GOT3 (cell line): ENCODE measurements at regions not wholly inside any gene's neighbourhood (a gene's known extent, or its start where the extent isn't known, plus 50 kb on each side); places are given as distances from the start of the nearest gene placed in this dataset.

Experiments used
- DNase-seq: peaks from one replicate; lab custom pipeline; 2025; ENCODE audit warnings: mixed read lengths; lab: John Stamatoyannopoulos, UW

DNA sequence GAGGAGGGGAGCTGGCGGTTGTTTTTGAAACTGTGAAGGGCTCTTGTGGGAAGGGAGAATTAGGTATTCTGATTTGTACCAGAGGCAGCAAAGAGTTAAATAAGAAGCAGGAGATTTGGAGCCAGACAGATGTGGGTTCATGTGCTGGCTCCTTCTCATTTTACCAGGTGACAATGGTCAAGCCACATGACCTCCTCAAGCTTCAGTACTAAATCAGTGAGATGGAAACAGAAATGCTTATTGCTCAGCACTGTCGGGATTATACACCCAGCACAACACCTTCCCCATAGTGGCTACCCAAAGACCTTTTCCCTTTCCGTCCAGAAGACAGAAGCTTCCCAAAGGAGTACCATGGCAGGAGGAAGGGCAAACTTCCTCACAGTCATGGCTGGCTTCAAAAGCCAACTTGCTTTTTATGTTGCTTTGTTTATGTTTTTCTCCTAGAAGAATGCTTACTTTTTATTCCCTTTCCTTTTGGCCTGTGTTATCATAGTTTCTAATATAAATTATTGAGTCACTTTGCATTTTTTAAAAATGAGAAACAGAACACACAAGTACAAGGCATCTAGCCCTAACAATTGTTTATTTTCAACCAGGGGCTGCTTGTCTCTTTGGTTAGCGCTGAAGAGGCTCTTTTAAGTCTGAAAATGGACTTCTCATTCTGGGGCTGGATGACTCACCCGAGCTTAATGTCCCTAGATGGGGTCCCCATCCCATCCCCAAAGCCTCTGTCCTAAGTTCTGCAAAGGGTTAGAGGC is 181.5 kb upstream of the ZBED5 start:
- DNase-seq, result no peak

DNA sequence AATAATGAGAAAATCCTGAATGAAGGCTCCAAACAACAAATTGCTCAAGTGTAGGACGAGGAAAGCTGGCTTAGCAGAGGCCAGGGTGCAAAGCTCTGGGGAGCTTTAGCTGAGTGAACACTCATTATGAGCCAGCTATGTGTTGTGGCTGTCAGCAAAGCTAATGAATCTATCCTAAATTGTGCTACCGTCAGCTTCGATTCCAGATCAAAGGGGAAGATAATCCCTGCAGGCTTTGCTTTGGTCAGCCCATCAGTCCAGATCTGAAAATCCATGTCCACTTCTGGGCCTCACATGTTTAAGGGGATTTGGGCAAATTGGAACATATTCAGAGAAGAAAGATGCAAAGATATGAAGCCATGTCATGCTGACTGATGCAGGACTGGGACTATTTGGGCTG is 180.9 kb upstream of the ZBED5 start:
- DNase-seq, result no peak

DNA sequence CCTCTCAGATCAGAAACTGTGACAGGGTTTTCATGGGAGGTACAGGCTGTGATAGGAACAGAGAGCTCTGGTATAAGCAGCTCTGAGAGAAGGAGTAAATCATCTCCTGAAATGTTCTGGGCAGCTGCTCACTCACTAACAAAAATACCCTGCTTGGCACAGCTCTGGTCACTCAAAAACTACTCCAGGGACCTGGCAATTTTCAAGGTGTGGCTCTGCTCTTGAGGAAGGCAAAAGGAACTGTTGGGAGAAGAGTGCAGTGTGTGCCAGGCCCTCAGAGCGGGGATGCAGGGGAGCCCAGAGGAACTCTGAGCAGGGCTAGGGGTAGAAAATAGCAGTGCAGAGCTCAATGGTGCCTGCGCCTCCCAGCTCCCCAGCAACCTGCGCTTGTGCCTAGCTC is 180.5 kb upstream of the ZBED5 start:
- no peak for DNase-seq

DNA sequence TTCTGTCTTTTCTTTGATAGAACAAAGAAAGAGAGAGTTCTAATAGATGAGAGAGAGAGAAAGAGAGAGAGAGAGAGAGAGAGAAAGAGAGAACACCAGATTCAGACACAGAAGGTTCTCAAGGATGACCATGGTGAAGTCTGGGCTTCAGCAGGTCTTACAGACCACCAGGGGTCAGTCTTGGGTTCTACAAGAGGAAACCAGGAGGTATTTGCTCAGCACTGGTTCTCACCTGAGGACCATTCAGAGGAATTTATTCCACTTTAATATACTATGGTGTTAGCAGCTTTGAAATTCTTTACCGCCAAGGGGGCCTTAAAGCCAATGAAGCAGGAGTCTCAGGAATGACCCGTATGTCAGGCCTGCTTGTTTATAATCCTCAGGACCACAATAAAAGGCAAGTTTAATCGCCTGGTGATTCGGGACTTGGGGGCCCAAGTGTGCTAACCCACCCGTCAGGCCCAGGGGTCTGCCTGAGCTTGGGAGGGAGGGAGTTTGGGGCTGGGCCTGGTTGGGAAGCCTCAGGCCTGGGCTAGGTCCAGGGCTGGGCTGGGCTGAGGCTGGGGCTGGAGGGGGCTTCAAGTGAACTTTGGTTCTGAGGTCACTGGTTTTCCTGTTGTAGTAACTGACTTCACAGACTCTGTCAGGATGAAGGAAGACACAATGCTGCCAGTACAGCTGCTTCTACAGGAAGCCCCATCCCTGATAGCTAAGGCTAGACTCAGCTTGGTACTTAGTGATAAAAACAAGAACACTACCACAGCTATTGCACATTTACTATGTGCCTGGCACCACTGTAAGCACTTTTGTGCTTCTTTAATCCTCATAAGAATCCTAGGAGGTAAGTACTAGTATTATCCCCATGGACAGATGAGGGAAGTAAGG is 179.2 kb upstream of the ZBED5 start:
- no peak for DNase-seq

DNA sequence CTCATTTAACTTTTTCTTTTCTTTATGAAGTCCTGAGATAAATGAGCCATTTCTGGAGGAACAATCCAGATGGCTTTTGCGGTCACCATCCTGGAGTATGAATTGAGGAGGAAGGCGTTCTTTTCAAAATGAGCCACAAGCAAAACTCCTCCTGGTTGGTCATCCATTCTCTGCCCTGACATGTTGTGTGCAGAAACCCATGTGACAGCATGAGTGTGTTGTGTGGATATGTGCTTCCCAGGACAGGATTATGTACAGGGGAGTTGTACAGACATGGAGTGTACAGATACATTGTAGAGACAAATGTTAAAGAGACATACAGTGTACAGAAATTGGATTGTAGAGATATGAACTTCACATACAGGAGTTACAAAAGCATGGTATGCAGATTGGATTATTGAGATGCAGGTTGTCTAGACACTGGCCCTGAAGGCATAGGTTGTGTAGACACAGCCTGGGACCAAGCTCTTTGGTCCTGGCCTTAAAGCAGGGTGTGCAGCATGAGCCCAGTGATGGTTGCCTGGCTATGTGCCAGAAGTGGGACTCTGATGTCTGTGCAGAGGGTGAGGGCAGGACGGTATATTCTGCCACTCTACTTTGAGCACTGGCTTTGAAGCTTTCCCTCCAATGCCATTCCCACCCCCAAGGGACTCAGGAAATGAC is 178.5 kb upstream of the ZBED5 start:
- no peak for DNase-seq

DNA sequence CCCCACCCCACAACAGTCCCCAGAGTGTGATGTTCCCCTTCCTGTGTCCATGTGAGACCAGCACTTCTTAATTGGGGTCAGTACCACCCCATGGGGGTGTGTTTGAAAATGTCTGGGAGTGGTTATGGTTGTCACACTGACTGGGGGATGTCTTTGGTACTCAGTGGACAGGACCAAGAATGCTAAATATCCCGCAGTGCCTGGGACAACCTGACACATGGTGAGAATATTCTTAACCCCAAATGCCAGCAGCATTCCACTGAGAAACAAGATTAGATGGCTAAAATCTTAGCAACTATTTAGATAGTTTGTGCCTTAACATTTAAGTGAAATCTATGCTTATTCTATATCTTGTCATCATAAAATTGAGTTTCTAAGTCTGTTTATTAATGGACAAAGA is 177.5 kb upstream of the ZBED5 start:
- DNase-seq, result no peak

DNA sequence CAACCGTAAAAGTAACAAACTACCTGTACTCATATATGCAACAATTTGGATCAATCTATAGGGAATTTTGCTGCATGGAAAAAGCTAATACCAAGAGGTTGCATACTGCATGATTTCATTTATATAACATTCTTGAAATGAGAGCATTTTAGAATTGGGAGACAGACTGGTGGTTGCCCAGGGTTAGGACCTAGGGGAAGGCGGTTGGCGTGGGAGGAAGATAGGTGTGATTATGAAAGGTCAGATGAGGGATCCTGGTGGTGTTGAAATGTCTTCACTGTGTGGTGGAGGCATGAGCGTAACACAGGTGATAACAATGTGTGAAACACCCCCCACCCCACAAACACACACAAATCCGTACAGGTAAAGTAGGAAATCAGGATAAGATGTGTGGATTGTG is 176.6 kb upstream of the ZBED5 start:
- no peak for DNase-seq

DNA sequence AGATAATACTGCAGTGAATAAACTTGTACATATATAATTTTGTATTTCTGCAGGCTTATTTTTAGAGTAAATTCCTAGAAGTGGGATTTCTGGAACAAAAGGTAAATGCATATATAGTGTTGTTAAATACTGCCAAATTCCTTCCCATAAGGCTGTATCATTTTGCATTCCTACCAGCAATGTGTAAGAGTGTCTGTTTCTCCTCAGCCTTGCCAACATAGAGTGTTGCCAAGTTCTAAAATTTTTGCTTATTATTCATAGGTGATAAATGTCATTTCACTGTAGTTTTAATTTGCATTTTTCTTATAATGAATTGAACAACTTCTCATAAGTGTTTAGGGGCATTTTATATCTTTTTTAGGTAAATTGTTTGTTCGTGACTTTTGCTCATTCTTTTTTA is 174.2 kb upstream of the ZBED5 start:
- DNase-seq, result no peak

DNA sequence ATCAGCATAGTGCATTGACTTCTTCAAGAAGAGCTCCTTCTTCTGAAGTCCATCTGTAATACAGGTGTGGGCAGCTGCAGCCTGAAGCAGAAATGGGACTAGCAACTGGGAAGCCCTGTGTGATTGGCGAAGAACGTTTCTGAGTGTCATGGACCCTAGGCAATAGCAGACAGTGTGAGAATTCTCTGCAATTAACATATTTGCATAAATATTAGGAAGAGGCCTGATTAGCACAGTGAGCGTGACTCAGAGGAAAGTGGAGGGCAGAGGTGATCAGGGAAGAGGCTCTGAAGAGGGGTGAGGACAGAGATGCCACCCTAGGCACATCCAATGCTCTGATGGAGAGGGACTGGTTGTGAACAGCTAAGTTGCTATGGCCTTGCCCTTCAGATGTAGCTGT is 171.2 kb upstream of the ZBED5 start:
- no peak for DNase-seq

DNA sequence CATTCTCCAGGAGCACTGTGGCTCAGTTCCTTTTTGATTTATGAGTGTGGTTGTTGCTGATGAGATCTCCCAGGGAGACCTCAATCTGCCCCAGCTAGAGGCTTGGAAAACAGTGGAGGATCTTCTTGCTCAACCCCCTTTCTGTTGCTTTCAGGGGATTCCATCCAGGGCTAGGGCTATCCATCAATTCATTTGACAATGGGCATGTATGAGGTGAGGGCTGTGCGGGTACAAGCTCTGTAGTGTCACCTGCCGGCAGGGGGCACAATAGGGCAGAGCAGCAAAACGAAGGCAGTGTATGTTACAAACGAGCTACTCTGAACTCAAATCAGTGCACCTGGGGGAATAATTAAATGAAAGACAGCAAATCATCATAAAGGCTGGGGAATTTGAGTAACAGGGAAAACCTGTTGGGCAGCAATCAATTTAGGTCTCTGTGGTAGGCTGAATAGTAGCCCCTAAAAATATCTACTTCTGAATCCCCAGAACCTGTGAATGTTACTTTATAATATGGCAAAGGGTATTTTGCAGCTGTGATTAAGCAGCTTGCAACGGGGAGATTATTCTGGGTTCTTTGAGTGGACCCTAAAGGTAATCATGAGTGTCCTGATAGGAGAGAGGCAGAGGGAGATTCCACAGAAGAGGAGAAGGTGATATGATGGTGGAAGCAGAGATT is 170.3 kb upstream of the ZBED5 start:
- no peak for DNase-seq

DNA sequence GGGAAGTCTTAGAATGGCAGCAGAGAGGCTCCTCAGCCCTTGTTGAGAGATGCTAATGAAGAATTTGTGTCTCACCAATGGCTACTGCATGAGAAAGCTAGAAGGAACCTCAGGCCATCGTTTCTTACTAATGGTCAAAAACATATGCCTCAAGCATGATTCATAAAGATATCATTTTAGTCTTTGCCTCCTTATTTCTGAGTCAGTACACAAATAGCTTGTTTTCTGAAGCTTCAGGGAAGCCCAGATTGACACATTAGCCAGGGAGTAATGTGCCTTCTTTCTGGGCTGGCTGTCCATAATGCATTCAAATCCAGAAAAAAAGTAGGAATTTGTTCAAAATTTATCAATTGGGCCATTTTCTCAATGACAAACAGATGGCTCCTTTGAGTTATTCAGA is 169.4 kb upstream of the ZBED5 start:
- no peak for DNase-seq

DNA sequence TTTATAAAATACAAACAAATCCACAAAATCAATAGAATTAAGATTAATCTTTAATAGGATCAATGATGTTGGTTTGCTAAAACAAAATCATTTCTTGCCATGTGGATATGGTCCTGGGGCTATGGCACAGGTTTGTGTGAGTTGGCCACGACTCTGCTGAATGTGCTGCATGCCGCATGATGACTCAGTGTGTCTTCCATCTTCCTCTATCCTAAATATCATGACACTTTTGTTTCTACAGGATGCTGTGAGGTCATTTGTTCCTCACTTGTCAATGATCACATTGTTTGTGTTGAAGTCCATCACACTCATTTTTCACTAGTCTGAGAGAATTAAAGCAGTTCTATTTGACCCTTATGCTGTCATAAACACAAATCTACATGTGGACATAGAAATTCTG is 167.2 kb upstream of the ZBED5 start:
- DNase-seq, result no peak

DNA sequence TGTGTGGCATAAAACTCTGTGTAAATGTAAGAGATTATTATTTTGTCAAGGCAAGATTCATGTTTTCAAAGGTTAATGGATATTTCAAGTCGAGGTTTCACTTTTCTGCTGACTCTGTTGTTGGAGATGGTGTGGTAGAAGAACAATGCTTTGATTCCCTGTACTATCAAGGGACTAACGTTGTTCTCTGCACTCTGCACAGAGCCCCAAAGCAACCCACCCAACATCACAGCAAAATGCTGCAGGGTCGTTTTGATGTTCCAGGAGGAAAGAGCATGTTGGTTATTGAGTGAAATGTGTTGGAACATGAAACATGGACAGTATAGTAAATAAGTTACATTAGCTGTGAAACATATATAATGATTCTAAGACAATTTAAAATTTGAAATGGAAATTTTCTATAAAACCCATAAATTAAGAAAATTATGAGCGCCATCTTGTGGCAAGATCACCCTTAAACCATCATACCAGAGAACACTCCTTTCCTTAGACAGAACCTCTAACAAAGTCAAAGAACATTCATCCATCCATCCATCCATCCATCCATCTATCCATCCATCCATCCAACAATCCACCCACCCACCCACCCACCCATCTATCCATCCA is 164.4 kb upstream of the ZBED5 start:
- DNase-seq, result no peak

DNA sequence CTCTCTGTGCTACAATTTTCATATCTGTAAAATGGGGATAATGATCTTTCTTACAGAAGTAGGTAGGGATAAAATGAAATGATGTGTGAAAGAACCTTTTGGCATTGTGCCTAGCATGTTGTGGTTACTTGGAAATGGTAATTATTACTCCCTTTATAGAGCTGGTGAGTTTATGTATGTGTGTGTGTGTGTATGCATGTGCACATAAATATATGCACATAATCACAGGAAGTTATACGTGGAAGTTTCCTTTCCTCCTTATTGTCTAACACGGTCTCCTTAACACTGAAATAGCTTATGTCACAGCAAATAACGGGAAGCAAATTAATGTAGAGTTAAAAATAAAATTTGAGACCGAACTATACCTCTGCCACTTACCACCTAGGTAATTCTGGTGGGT is 163.7 kb upstream of the ZBED5 start:
- no peak for DNase-seq

DNA sequence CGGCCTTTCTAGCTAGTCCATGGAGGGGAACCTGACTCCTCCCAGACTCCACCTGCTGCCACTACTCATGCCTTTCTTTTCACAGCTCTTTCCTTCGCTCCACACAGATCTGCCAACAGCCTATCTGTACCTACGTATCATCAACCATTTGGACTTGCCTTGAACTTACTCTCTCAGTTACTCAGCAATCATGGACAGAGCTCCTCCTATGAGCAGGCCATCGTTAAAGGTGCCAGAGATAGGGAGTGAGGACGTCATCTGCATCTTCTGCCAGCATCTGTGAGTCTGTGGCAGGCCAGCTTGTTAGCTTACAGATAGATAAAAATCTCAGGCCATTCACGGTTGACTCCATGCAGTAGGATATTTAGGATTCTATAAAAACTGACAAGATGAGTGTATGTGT is 162.9 kb upstream of the ZBED5 start:
- no peak for DNase-seq

DNA sequence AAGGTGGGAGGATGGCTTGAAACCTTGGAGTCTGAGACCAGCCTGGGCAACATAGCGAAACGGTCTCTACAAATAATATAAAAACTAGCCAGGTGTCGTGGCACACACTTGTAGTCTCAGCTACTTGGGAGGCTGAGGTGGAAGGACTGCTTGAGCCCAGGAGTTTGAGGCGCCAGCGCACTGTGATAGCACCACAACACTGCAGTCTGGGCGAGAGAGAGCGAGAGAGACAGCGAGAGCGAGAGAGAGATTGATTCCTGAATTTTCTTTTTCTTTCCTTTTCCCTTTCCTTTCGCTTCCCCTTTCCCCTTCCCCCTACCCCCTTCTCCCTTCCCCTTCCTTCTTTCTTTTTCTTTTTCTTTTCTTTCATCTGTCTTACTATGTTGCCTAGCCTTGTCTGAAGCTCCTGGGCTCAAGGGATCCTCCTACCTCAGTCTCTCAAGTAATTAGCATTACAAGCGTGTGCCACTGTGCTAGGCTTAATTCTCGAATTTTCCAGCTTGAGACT is 162.4 kb upstream of the ZBED5 start:
- DNase-seq, result no peak

DNA sequence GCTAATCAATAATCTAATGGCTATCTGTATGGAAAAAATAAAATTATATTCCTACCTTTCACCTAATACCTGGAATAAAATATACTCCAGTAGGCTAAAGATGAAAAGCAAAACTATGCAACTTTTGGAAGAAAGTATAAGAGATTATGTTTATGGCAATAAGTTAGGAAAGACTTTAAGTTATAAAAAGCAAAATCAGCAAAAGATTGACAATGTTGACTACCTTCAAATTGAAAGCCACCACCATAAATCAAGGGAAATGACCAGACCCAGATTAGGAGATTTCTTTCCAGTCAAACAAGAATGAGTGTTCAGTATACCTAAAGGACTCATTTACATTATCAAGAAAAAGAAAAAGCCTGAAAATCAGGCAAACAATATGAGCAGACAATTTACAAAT is 159.1 kb upstream of the ZBED5 start:
- DNase-seq, result no peak

DNA sequence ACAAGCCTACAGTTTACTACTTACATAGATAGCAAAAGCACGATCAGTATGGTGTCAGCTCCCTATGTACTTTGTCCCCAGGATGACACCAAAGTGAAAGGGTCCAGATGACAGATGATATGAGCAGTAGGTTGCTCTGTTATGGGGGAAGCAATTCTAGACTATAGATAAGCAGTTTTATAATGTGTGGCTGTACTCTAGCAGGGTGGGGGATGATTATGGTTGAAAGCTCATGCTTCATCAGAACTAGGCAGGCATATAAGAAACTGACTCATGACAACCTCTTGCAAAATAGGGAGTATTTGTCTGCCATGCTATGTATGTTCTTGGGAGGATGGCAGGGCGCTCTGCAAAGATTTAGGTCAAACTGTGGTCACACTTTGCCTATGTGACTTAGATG is 158.2 kb upstream of the ZBED5 start:
- DNase-seq, result no peak

DNA sequence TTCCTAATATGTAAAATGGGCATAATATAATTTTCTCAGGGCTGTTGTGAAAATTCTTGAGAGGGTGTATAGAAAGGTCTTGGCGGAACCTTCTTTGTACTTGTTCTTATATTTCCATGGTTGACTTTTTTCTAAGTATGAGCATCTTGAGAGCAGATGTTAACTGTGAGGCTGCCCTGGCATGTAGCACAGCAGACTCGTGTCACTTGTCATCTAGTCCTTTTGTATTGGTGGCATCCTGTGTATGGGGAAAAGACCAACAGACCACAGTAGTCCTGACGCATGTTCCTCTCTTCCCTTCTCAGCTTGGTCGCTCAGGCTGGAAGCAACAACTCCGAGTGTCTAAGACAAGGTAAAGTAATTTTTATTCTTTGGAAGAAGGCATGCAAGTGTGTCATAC is 153.8 kb upstream of the ZBED5 start:
- no peak for DNase-seq

DNA sequence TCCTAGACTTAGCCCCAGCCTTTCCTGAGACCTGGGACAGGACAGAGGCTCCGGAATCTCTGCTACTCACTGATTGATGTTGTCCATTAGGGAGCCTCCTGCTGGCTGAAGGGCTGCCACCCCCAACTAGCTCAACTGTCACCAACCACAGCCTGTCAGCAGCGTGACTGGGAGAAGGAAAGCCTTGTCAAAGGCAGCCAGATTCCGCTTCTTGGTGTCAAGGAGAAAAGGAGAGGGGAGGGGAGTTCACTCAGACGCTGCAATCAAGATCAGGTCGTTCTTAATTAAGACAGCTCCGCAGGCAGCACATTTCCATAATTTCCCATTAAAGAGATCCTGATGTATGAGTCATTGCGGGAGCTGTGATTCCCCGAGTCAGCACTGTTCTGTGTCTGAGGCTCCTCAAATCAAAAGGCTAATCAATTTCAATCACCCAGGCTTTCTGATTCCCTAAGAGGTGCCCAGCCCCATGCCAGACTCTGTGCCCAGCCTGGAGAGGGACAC is 152.8 kb upstream of the ZBED5 start:
- no peak for DNase-seq

DNA sequence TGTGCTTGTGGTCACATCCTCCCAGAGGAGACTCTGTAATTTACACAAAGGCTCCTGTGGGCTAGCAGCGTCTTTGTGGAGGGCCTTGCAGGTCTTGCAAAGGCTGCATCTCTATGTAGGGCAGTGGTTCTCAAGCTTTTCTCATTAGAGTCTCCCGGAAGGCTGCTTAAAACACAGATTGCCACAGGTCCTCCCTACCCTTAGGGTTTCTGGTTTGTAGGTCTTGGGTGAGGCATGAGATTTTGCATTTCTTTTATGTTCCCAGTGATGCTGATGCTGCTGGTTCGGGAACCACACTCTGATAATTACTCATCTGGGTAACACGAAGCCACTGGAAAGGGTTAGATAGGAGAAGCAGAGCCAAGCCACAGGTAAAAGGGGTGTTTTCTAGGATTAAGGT is 151.3 kb upstream of the ZBED5 start:
- no peak for DNase-seq

DNA sequence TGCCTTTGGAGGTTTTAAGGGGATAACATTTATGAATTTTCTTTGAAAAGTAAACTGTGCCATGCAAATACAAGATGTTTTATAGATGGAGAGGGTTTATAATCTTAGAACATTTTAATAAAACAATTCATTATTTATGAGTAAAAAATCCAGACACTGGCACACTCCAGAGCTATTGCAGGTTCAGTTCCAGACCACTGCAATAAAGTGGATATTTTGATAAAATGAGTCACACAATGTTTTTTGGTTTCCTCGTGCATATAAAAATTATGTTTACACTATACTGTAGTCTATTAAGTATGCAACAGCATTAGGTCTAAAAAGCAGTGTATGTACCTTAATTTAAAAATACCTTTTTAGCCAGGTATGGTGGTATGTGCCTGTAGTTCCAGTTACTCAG is 146.2 kb upstream of the ZBED5 start:
- DNase-seq, result no peak
